Spleen (tissue), 11 donors: ENCODE measurements at regions not wholly inside any gene's neighbourhood (a gene's known extent, or its start where the extent isn't known, plus 50 kb on each side); places are given as distances from the start of the nearest gene placed in this dataset.
A peak's percentile ranks its signal among the peaks of the same experiment; 100 is the strongest.

Source experiments
- DNase-seq: peaks from one replicate; pipeline ENCODE4 v3.0.0-alpha.2; 2020
- H3K27ac ChIP-seq, 8 donors: fragments of 200-600 bp; sonication (generic) in 7 of 8; 1 replicate in 4 of 8; 2 replicates in 4 of 8; pipeline versions ENCODE4 v1.5.0 to v1.8.0; 2016 to 2021; ENCODE audit warnings: inconsistent platforms in 4 of 8, mild to moderate bottlenecking in 4 of 8, moderate library complexity in 1 of 8
- H3K27me3 ChIP-seq, 7 donors: fragments of 200-600 bp; sonication (generic) in 6 of 7; replicated peaks in 1 of 7; 1 replicate in 4 of 7; 2 replicates in 3 of 7; pipeline versions ENCODE4 v1.5.0 to v1.8.0; 2016 to 2021; ENCODE audit warnings: inconsistent platforms in 3 of 7, mild to moderate bottlenecking in 1 of 7
- H3K36me3 ChIP-seq, 6 donors: fragments of 200-600 bp; sonication (generic) in 5 of 6; 1 replicate in 4 of 6; 2 replicates in 2 of 6; pipeline versions ENCODE4 v1.5.0 to v1.8.0; 2016 to 2021; ENCODE audit warnings: inconsistent platforms in 2 of 6
- H3K4me1 ChIP-seq, 6 donors: fragments of 200-600 bp; sonication (generic) in 5 of 6; 1 replicate in 3 of 6; 2 replicates in 3 of 6; pipeline versions ENCODE4 v1.5.0 to v1.8.0; 2016 to 2021; ENCODE audit warnings: inconsistent platforms in 3 of 6
- H3K4me3 ChIP-seq, 8 donors: fragments of 200-600 bp; sonication (generic) in 7 of 8; 1 replicate in 4 of 8; 2 replicates in 4 of 8; pipeline versions ENCODE4 v1.5.0 to v1.8.0; 2016 to 2021; ENCODE audit warnings: inconsistent platforms in 4 of 8, mild to moderate bottlenecking in 4 of 8, moderate library complexity in 2 of 8
- H3K9me3 ChIP-seq, 8 donors: fragments of 200-600 bp; sonication (generic) in 7 of 8; 1 replicate in 4 of 8; 2 replicates in 4 of 8; pipeline versions ENCODE4 v1.5.0 to v1.8.0; 2016 to 2021; ENCODE audit warnings: inconsistent platforms in 4 of 8
- CTCF ChIP-seq, 11 experiments: fragments of 200-600 bp in 7 of 11; fragments of 450-650 bp in 4 of 11; sonication (generic) in 4 of 11; IDR thresholded peaks in 8 of 11; conservative IDR thresholded peaks in 3 of 11; 1 replicate in 7 of 11; 2 replicates in 4 of 11; pipeline versions ENCODE4 v1.4.0 to v1.8.0; 2016 to 2021; ENCODE audit warnings: antibody characterized with exemption in 11 of 11, inconsistent platforms in 4 of 11, mild to moderate bottlenecking in 1 of 11
- POLR2A ChIP-seq, 3 donors: fragments of 450-650 bp; IDR thresholded peaks; one replicate each; pipeline ENCODE4 v1.5.1; 2017; ENCODE audit warnings: antibody characterized with exemption in 3 of 3, mild to moderate bottlenecking in 1 of 3
- POLR2AphosphoS5 ChIP-seq, 3 donors: sonication (generic); formaldehyde crosslinking; IDR thresholded peaks; one replicate each; pipeline ENCODE4 v1.5.1; 2017; ENCODE audit warnings: antibody characterized with exemption in 3 of 3
- WGBS, 5 donors: extraction: QIAGEN DNeasy Blood & Tissue Kit in 3 of 5; methylation state at CpG; one replicate each; pipeline versions ENCODE4 v1.1.5 to v1.1.7; 2013 to 2018; 5-methylcytosine and 5-hydroxymethylcytosine counted together
- intact Hi-C: fragments of 100-400 bp; cut with DNase I; formaldehyde crosslinking; loops from one replicate; pipeline ENCODE4 v1.15.0; 2023; ENCODE audit warnings: low total_unique reads
- donor health status: healthy with polysubstance abuse.
- donor health status: DM: no; HTN: no; CAD: no; lungs with moderate emphysema.
- donor health status: DM: no; HTN: no; CAD: no.
- donor health status: Bipolar disorder and iron deficiency.
- donor health status: healthy.
- donor health status: DM: no; HTN: no; CAD: no.
- donor health status: DM: yes; HTN: yes; CAD: no.

GRCh38 chr7:69256634-69257081 is 341.6 kb upstream of the AUTS2 start:
- peak in 2 of 3 donors; percentile 26 to 36 for TF ChIP-seq POLR2AphosphoS5 (IDR thresholded peaks at IDR 0.05)
- TF ChIP-seq POLR2A (IDR thresholded peaks at IDR 0.05): no peak
- no peak for TF ChIP-seq CTCF (IDR thresholded peaks at IDR 0.05 in 8 of 11, conservative IDR thresholded peaks at IDR 0.05 in 3 of 11)
- peaks cover 0 to 5% (median 0%) of the 10 kb centered on the region in 8 donors for H3K9me3 ChIP-seq
- H3K36me3 ChIP-seq: no peaks in the 10 kb centered on the region
- H3K27ac ChIP-seq: peak overlapping the region in 1 of 8 donors; percentile 30
- intact Hi-C loops: no loop called here
- no peak overlapping the region for H3K4me3 ChIP-seq
- peak; percentile 75 for DNase-seq
- 26 to 50% (median 38%) methylated on average over 11 to 12 of the region's 12 CpGs for WGBS, 5 donors
- H3K4me1 ChIP-seq: peaks cover 0 to 7% (median 2%) of the 10 kb centered on the region in 6 donors
- peaks cover 0 to 5% (median 0%) of the 10 kb centered on the region in 7 donors for H3K27me3 ChIP-seq

GRCh38 chr7:69257592-69257991 is 340.7 kb upstream of the AUTS2 start:
- Histone ChIP-seq H3K4me3 (no peak overlapping the region), H3K4me1 (peaks cover 0 to 7% (median 2%) of the 10 kb centered on the region in 6 donors), H3K27ac (no peak overlapping the region), H3K9me3 (no peaks in the 10 kb centered on the region), H3K27me3 (peaks cover 0 to 5% (median 0%) of the 10 kb centered on the region in 7 donors), H3K36me3 (no peaks in the 10 kb centered on the region)
- intact Hi-C loops: no loop called here
- TF ChIP-seq POLR2A (IDR thresholded peaks at IDR 0.05): no peak
- no peak for TF ChIP-seq POLR2AphosphoS5 (IDR thresholded peaks at IDR 0.05)
- TF ChIP-seq CTCF (IDR thresholded peaks at IDR 0.05 in 8 of 11, conservative IDR thresholded peaks at IDR 0.05 in 3 of 11): no peak
- 78 to 93% (median 87%) methylated on average over 2 of the region's 2 CpGs for WGBS, 5 donors
- DNase-seq: no peak

GRCh38 chr7:69259445-69259844 is 338.8 kb upstream of the AUTS2 start:
- Histone ChIP-seq H3K27me3 (peaks cover 0 to 5% (median 0%) of the 10 kb centered on the region in 7 donors), H3K4me1 (peaks cover 0 to 7% (median 2%) of the 10 kb centered on the region in 6 donors), H3K9me3 (no peaks in the 10 kb centered on the region), H3K4me3 (no peak overlapping the region), H3K36me3 (no peaks in the 10 kb centered on the region), H3K27ac (no peak overlapping the region)
- TF ChIP-seq POLR2A (IDR thresholded peaks at IDR 0.05): no peak
- intact Hi-C loops: no loop called here
- no peak for DNase-seq
- 78 to 91% (median 85%) methylated on average over 2 of the region's 2 CpGs for WGBS, 5 donors

- H3K4me1 ChIP-seq: peaks cover 0 to 7% (median 2%) of the 10 kb centered on the region in 6 donors
- H3K9me3 ChIP-seq: no peaks in the 10 kb centered on the region
- WGBS, 5 donors: 78 to 90% (median 82%) methylated on average over 4 of the region's 4 CpGs
- H3K4me3 ChIP-seq: no peak overlapping the region
- intact Hi-C loops: no loop called here
- peaks cover 0 to 5% (median 0%) of the 10 kb centered on the region in 7 donors for H3K27me3 ChIP-seq
- TF ChIP-seq CTCF (IDR thresholded peaks at IDR 0.05 in 8 of 11, conservative IDR thresholded peaks at IDR 0.05 in 3 of 11) (no peak), POLR2AphosphoS5 (IDR thresholded peaks at IDR 0.05) (no peak), POLR2A (IDR thresholded peaks at IDR 0.05) (no peak)
- DNase-seq: no peak
- no peak overlapping the region for H3K27ac ChIP-seq
- H3K36me3 ChIP-seq: no peaks in the 10 kb centered on the region
Measured at GRCh38 chr7:69260023-69260422, 338.3 kb upstream of the AUTS2 start.

GRCh38 chr7:69263550-69263949 is 334.7 kb upstream of the AUTS2 start:
- Histone ChIP-seq H3K9me3 (no peaks in the 10 kb centered on the region), H3K4me1 (no peaks in the 10 kb centered on the region), H3K36me3 (no peaks in the 10 kb centered on the region), H3K27ac (no peak overlapping the region), H3K4me3 (no peak overlapping the region), H3K27me3 (peaks cover 0 to 5% (median 0%) of the 10 kb centered on the region in 7 donors)
- intact Hi-C loops: no loop called here
- no peak for DNase-seq
- no peak for TF ChIP-seq CTCF (IDR thresholded peaks at IDR 0.05 in 8 of 11, conservative IDR thresholded peaks at IDR 0.05 in 3 of 11)
- TF ChIP-seq POLR2AphosphoS5 (IDR thresholded peaks at IDR 0.05): no peak
- no peak for TF ChIP-seq POLR2A (IDR thresholded peaks at IDR 0.05)
